NCI-H1417 (cell line): ENCODE measurements at regions not wholly inside any gene's neighbourhood (a gene's known extent, or its start where the extent isn't known, plus 50 kb on each side); places are given as distances from the start of the nearest gene placed in this dataset.

Source experiments
- DNase-seq, 3 experiments: peaks; one replicate each; lab custom pipeline; 2025; lab: John Stamatoyannopoulos, UW

- no peak for DNase-seq
These were observed 93.2 kb downstream of the EMP1 start for GRCh38 chr12:13289653-13290289.

GRCh38 chr12:13288937-13289652 lies 92.6 kb downstream of the EMP1 start:
- no peak for DNase-seq

- no peak for DNase-seq
These were observed 92.0 kb downstream of the EMP1 start for GRCh38 chr12:13288501-13288900.

GRCh38 chr12:13283867-13284266 lies 87.3 kb downstream of the EMP1 start:
- no peak for DNase-seq

- DNase-seq: no peak
These were observed 86.3 kb downstream of the EMP1 start for GRCh38 chr12:13282861-13283260.

GRCh38 chr12:13278249-13278787 lies 81.8 kb downstream of the EMP1 start:
- DNase-seq: peak; percentile 55 to 75 (median 74)

- peak in 1 of 3 experiments; percentile 55 for DNase-seq
These were observed 80.8 kb downstream of the EMP1 start for GRCh38 chr12:13277293-13277692.

- peak in 2 of 3 experiments; percentile 15 to 71 for DNase-seq
These were observed 78.9 kb downstream of the EMP1 start for GRCh38 chr12:13275241-13276085.

GRCh38 chr12:13273850-13274249 lies 77.3 kb downstream of the EMP1 start:
- DNase-seq: no peak

GRCh38 chr12:13273097-13273496 lies 76.6 kb downstream of the EMP1 start:
- DNase-seq: no peak

- DNase-seq: no peak
These were observed 74.3 kb downstream of the EMP1 start for GRCh38 chr12:13270817-13271216.
